ENCODE measurements at regions not wholly inside any gene's neighbourhood (a gene's known extent, or its start where the extent isn't known, plus 50 kb on each side); places are given as distances from the start of the nearest gene placed in this dataset.
A peak's percentile ranks its signal among the peaks of the same experiment; 100 is the strongest.

GRCh38 chr5:67353500-67354450, 157.2 kb upstream of the CD180 start:
- peaks cover 11% of the 10 kb centered on the region for H3K4me1 Mint-ChIP-seq
- intact Hi-C loops (cut with micrococcal nuclease), result no loop called here
- no peaks in the 10 kb centered on the region for H3K9me3 Mint-ChIP-seq
- H3K27ac Mint-ChIP-seq, result no peak overlapping the region
- TF ChIP-seq, protein P1, sequence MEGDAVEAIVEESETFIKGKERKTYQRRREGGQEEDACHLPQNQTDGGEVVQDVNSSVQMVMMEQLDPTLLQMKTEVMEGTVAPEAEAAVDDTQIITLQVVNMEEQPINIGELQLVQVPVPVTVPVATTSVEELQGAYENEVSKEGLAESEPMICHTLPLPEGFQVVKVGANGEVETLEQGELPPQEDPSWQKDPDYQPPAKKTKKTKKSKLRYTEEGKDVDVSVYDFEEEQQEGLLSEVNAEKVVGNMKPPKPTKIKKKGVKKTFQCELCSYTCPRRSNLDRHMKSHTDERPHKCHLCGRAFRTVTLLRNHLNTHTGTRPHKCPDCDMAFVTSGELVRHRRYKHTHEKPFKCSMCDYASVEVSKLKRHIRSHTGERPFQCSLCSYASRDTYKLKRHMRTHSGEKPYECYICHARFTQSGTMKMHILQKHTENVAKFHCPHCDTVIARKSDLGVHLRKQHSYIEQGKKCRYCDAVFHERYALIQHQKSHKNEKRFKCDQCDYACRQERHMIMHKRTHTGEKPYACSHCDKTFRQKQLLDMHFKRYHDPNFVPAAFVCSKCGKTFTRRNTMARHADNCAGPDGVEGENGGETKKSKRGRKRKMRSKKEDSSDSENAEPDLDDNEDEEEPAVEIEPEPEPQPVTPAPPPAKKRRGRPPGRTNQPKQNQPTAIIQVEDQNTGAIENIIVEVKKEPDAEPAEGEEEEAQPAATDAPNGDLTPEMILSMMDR (IDR thresholded peaks at IDR 0.05), result no peak
- CTCF ChIA-PET, result no interaction called here
- ATAC-seq (ENCODE audit: low read depth) (no peak), DNase-seq (no peak)
- H3K27me3 Mint-ChIP-seq, result peaks cover 15% of the 10 kb centered on the region
- H3K4me3 Mint-ChIP-seq, result no peak overlapping the region
- no peaks in the 10 kb centered on the region for H3K36me3 Mint-ChIP-seq (ENCODE audit: low read depth)
- POLR2A ChIA-PET, result no interaction called here

GRCh38 chr5:67350618-67351201, 154.1 kb upstream of the CD180 start:
- DNase-seq, result no peak
- intact Hi-C loops (cut with micrococcal nuclease), result no loop called here
- no peak overlapping the region for H3K27ac Mint-ChIP-seq

GRCh38 chr5:67350185-67350584, 153.6 kb upstream of the CD180 start:
- ChIA-PET POLR2A (no interaction called here), CTCF (no interaction called here)
- ATAC-seq (ENCODE audit: low read depth), result no peak
- Mint-ChIP-seq H3K4me3 (peak overlapping the region; percentile 9), H3K4me1 (peaks cover 11% of the 10 kb centered on the region), H3K27ac (no peak overlapping the region), H3K27me3 (peaks cover 17% of the 10 kb centered on the region), H3K9me3 (peaks cover 2% of the 10 kb centered on the region), H3K36me3 (ENCODE audit: low read depth) (no peaks in the 10 kb centered on the region)
- intact Hi-C loops (cut with micrococcal nuclease), result no loop called here
- DNase-seq, result no peak
- TF ChIP-seq, protein P1 (IDR thresholded peaks at IDR 0.05), result no peak

More at GRCh38 chr5:67350618-67351201, 154.1 kb upstream of the CD180 start:
- peaks cover 11% of the 10 kb centered on the region for H3K4me1 Mint-ChIP-seq
- no peak for ATAC-seq (ENCODE audit: low read depth)
- peaks cover 2% of the 10 kb centered on the region for H3K9me3 Mint-ChIP-seq
- TF ChIP-seq, protein P1 (IDR thresholded peaks at IDR 0.05), result no peak
- CTCF ChIA-PET, result no interaction called here
- peaks cover 17% of the 10 kb centered on the region for H3K27me3 Mint-ChIP-seq
- peak overlapping the region; percentile 9 for H3K4me3 Mint-ChIP-seq
- no peaks in the 10 kb centered on the region for H3K36me3 Mint-ChIP-seq (ENCODE audit: low read depth)
- POLR2A ChIA-PET, result no interaction called here

DNA sequence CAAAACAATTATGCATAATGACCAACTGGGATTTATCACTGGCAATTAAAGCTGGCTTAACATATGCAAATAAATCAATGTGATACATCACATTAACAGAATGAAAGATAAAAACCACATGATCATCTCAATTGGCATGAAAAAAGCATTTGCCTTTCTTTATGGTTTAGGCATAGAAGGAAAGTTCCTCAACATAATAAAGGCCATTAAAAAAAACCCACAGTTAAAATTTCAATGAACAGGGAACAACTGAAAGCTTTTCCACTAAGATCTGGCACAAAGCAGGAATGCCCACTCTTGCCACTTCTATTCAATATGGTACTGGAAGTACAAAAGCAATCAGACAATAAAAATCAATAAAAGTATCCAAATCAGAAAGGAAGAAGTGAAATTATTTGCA, 151.2 kb upstream of the CD180 start:
- ATAC-seq (ENCODE audit: low read depth), result no peak
- TF ChIP-seq, protein P1 (IDR thresholded peaks at IDR 0.05), result no peak
- Mint-ChIP-seq H3K4me1 (peaks cover 8% of the 10 kb centered on the region), H3K27me3 (peaks cover 15% of the 10 kb centered on the region), H3K27ac (no peak overlapping the region), H3K36me3 (ENCODE audit: low read depth) (no peaks in the 10 kb centered on the region), H3K4me3 (no peak overlapping the region), H3K9me3 (peaks cover 13% of the 10 kb centered on the region)
- intact Hi-C loops (cut with micrococcal nuclease), result no loop called here
- CTCF ChIA-PET, result no interaction called here
- POLR2A ChIA-PET, result no interaction called here
- DNase-seq, result no peak

GRCh38 chr5:67346611-67347010, 150.0 kb upstream of the CD180 start:
- Mint-ChIP-seq H3K4me3 (no peak overlapping the region), H3K4me1 (peaks cover 8% of the 10 kb centered on the region), H3K36me3 (ENCODE audit: low read depth) (no peaks in the 10 kb centered on the region), H3K27me3 (peaks cover 12% of the 10 kb centered on the region), H3K27ac (no peak overlapping the region), H3K9me3 (peaks cover 13% of the 10 kb centered on the region)
- POLR2A ChIA-PET, result no interaction called here
- intact Hi-C loops (cut with micrococcal nuclease), result no loop called here
- CTCF ChIA-PET, result no interaction called here
- TF ChIP-seq, protein P1 (IDR thresholded peaks at IDR 0.05), result no peak
- DNase-seq (no peak), ATAC-seq (ENCODE audit: low read depth) (no peak)

All from activated B cell treated with CpG ODN at 0.5 μM for 24 hours (primary cell).